AG09309 (cell line): ENCODE measurements at regions not wholly inside any gene's neighbourhood (a gene's known extent, or its start where the extent isn't known, plus 50 kb on each side); places are given as distances from the start of the nearest gene placed in this dataset.

ENCODE experiments used
- DNase-seq: peaks from one replicate; pipeline ENCODE4 v3.0.0-alpha.2; 2010; ENCODE audit warnings: low read depth
- H3K4me3 ChIP-seq: 2 replicates; pipeline ENCODE4 v1.5.1; 2011; ENCODE audit warnings: mild to moderate bottlenecking, low read depth, low read length, moderate library complexity; ENCODE audit not compliant: control insufficient read depth
- TF ChIP-seq, protein P1 (sequence below): IDR thresholded peaks from 2 replicates; pipeline ENCODE4 v1.5.1; 2011; ENCODE audit warnings: mild to moderate bottlenecking, low read depth, low read length, inconsistent platforms; ENCODE audit not compliant: insufficient read depth, control insufficient read depth; ENCODE audit errors: missing control alignments

DNA sequence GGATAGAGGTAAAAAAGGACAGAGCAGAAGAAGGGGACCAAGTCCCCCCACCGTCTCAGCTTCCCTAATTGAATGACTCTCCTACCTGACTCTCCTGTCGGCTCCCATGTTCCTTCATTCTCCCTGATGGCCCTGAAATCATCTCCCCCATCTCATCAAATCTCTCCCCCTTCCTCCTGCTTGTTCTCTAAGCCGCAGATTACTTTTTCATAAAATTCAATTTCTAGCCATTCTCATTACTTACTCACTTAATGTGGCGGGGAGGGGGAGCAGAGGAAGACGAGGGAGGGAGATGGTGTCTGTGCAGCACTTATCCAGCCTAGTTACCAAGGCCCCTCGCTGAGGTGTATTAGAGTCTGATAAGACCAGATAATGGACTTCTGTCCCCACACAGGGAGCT is 161.5 kb downstream of the CCT6B start:
- no peak for DNase-seq

DNA sequence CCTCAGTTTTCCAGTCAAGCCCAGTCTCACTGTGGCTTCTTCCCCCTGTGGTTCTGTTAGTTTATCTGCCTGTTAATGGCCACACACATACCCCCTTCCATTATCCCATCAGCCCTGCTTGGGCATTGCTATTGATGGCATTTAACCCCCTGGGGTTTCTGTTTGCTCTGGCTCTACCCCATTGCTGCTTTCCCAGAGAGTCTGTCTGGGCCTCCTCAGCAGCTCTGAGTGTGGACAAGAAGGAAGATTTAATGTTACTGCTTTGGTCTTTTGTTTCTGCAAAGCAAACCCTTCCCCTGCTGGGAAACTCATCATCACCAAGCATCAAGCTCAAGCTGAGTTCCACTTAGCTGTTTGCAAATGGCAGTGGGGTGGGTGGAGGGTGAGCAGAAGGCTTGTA is 162.7 kb downstream of the CCT6B start:
- no peak for DNase-seq
- no peak overlapping the region for H3K4me3 ChIP-seq
- TF ChIP-seq, protein P1, sequence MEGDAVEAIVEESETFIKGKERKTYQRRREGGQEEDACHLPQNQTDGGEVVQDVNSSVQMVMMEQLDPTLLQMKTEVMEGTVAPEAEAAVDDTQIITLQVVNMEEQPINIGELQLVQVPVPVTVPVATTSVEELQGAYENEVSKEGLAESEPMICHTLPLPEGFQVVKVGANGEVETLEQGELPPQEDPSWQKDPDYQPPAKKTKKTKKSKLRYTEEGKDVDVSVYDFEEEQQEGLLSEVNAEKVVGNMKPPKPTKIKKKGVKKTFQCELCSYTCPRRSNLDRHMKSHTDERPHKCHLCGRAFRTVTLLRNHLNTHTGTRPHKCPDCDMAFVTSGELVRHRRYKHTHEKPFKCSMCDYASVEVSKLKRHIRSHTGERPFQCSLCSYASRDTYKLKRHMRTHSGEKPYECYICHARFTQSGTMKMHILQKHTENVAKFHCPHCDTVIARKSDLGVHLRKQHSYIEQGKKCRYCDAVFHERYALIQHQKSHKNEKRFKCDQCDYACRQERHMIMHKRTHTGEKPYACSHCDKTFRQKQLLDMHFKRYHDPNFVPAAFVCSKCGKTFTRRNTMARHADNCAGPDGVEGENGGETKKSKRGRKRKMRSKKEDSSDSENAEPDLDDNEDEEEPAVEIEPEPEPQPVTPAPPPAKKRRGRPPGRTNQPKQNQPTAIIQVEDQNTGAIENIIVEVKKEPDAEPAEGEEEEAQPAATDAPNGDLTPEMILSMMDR: no peak

More for the DNA sequence above, 161.5 kb downstream of the CCT6B start:
- H3K4me3 ChIP-seq: no peak overlapping the region
- TF ChIP-seq, protein P1: no peak

DNA sequence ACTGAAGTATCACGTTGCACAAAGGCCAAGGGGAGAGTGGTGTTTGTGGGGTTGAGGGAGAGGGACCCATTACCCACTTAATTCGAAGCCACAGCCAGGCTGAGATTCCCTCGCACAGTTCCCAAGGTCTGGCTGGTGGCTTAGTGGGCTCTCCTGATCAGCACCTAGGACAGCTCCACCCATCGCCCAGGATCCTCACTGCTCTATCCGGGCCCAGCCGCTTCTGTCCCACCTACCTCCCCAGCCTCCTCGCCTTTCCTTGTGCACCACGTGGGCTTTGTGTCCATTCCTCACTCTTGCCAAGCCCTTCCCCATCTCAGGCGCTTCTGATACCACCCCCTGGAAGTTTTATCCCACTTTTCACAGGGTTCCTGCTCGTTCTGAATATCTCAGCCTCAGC is 163.5 kb downstream of the CCT6B start:
- no peak for DNase-seq
- H3K4me3 ChIP-seq: no peak overlapping the region
- TF ChIP-seq, protein P1: no peak

DNA sequence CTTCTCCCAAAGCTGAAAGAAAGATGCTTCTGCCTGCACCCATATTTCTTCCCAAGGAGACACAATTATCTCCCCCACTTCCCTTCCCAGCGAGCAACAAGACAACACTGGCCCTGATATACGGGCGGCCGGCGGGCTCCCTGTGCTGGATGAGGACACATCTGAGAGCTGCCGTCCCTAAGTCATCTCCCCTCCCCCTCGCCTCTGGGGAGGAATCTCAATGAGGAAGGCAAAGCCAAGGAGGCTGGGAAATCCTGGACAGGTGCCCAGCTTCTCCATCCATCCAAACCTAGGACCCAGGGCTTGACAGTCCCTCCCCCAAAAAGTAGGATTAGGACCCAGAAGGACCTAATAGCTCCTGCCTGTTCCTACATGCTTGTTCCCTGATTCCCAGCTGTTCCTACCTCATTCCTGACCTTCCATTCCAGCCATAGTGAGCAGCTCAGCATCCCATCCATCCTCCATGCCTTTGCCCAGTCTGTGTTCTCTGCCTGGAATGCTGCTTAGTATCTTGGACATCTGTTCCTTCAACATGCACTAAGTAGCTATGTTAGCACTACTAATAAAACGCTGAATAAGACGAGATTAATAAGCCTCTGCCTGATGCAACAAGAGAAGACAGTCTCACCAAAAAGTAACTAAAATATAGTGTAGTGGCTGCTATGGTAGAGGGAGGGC is 167.9 kb downstream of the CCT6B start:
- TF ChIP-seq, protein P1: no peak
- H3K4me3 ChIP-seq: no peak overlapping the region
- no peak for DNase-seq

DNA sequence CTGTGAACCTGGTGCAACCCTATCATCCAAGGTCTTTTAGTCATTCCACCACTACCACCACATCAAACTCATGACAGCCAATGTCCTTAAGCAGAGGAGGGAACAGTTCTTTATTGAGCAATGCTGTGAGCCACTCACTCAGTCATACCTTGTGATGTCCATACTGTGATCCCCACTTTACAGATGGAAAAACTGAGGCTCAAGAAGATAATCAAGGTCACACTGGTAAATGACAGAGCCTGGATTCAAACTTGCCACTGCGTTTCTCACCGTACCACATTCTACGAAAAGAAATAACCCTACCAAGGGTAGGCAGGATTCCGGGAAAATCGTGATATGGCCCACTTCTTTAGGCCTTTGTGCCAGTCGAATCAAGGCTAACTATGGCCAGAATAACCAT is 172.6 kb downstream of the CCT6B start:
- TF ChIP-seq, protein P1: no peak
- no peak for DNase-seq
- no peak overlapping the region for H3K4me3 ChIP-seq

DNA sequence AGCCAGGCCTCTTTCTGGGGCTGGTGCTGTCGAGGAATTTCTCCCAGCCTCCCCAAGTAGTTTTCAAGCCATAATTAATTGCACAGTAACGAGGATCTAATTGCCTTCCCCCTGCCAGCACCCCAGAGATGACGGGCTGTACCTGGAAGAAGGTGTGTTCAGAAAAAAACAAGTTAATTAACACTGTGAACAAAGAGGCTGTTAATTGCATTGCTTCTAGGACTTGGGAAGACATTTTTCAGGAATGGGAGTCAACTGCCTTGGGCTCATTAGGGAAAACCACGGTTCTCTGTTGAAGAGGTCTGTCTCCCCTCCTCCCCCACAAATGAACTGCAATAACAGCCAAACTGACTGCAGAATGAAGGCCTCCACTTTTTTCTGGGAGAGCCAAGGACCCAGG is 176.7 kb downstream of the CCT6B start:
- TF ChIP-seq, protein P1: no peak
- no peak overlapping the region for H3K4me3 ChIP-seq
- DNase-seq: no peak
